ENCODE measurements at regions not wholly inside any gene's neighbourhood (a gene's known extent, or its start where the extent isn't known, plus 50 kb on each side); places are given as distances from the start of the nearest gene placed in this dataset.
"Not testable (repeated sequence)": the region's sequence is repeated elsewhere in the genome, so short reads cannot be mapped to it uniquely, and the experiment has no call there.

DNA sequence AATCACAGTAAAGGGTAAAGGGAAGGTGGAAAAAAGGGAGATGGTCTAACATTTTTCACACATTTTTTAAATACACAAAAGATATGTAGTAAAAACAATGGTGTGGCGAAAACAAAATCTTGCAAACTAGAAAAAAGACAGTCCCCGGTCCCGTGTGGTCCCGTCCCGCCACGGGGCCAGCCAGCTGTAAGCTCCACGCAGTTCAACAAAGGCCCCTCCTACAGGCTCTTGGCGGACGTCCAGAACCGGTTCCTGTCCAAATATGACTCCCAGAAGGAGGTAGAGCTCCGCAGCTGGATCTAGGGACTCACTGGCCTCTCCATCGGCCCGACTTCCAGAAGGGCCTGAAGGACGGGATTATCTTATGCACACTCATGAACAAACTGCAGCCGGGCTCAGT lies 216.9 kb downstream of the POTED start:
- not testable (repeated sequence) for TF ChIP-seq POLR2AphosphoS5, POLR2A (IDR thresholded peaks at IDR 0.05; ENCODE audit: low read depth, low read length)
